HFF-Myc (cell line): ENCODE measurements at regions not wholly inside any gene's neighbourhood (a gene's known extent, or its start where the extent isn't known, plus 50 kb on each side); places are given as distances from the start of the nearest gene placed in this dataset.

Experiments used
- DNase-seq: peaks from one replicate; pipeline ENCODE4 v3.0.0-alpha.2; 2011; ENCODE audit warnings: low read depth; ENCODE audit errors: extremely low read depth
- H3K4me3 ChIP-seq: replicated peaks from 2 replicates; pipeline ENCODE4 v1.5.1; 2011; ENCODE audit warnings: low read depth, mild to moderate bottlenecking, control low read depth, low read length
- TF ChIP-seq, protein P1 (sequence below): IDR thresholded peaks from 2 replicates; pipeline ENCODE4 v1.5.1; 2012; ENCODE audit warnings: mild to moderate bottlenecking, low read depth, low read length, control low read depth; ENCODE audit errors: missing control alignments

DNA sequence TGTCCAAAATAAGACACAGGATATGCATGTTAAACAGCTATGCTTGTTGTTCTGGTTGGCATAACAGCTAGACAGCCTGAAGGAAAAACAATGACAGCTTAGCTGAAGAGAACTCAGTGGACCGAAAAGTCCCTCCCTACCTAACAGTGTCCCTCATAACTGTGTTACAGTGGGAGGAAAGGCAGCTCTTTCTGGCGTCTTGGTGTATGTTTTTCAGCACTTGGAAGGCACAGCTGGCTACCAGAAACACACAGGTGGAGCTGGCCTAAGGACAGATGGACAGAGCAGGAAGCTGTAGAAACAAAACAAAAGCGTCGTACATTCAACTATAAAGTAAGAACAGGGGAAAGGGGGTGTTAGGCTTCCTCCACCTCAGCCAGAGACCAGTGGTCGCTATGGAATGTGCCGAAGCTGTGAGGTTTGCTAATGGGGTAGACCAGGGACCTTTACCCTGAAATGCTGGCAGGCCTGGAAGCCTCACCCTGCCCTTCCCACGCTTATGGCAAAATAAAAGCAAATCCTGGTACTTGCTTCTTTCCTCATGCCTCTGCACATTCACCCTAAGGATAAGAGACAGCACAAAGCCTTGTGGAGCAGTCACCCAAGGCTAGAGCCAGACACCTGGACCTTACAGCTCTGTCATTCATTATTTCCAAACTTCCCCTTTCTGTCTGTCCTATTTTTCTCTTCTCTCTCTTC lies 103.5 kb upstream of the TRIB2 start:
- no peak for DNase-seq
- H3K4me3 ChIP-seq: no peak overlapping the region
- TF ChIP-seq, protein P1, sequence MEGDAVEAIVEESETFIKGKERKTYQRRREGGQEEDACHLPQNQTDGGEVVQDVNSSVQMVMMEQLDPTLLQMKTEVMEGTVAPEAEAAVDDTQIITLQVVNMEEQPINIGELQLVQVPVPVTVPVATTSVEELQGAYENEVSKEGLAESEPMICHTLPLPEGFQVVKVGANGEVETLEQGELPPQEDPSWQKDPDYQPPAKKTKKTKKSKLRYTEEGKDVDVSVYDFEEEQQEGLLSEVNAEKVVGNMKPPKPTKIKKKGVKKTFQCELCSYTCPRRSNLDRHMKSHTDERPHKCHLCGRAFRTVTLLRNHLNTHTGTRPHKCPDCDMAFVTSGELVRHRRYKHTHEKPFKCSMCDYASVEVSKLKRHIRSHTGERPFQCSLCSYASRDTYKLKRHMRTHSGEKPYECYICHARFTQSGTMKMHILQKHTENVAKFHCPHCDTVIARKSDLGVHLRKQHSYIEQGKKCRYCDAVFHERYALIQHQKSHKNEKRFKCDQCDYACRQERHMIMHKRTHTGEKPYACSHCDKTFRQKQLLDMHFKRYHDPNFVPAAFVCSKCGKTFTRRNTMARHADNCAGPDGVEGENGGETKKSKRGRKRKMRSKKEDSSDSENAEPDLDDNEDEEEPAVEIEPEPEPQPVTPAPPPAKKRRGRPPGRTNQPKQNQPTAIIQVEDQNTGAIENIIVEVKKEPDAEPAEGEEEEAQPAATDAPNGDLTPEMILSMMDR: no peak

DNA sequence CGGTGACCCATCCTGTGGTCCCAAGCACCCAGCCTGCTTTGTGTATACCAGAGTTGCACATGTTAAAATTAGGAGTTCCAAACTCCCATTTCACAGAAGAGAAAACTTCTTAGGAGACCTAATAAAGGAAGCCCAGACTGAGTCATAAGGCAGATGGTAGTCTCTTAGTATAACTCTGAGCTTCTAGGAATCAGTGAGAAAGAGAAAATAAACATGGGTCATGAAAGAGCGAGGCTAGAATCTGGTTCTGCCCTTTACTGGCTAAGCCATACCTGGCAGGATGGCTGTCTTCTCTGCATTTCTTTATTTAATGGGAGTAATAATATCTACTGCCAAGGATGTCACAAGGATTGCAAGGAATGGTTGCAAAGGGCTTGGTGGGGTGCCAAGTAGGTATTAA lies 101.2 kb upstream of the TRIB2 start:
- no peak overlapping the region for H3K4me3 ChIP-seq
- no peak for DNase-seq
- TF ChIP-seq, protein P1: no peak

DNA sequence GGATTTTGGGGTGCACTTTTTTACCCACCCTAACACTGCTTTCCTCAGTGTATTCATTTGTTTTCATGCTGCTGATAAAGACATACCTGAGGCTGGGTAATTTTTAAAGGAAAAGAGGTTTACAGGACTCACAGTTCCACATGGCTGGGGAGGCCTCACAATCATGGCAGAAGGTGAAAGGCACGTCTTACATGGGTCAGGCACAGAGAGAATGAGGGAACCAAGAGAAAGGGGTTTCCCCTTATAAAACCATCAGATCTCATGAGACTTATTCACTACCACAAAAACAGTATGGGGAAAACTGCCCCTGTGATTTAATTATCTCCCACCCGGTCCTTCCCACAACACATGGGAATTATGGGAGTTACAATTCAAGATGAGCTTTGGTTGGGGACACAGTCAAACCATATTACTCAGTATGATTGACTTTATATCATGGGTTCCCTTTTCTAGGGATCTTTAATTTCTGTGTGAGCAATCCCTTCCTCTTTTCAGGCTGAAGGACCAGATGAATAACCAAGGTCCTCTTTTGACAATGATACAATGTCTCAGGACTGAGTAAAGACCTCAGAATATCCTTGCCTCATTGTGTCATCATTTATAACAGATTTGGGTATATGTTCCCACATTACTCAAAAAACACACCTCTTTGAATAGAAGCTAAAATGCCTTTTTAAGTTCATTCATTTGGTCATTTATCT lies 100.1 kb upstream of the TRIB2 start:
- TF ChIP-seq, protein P1: no peak
- no peak overlapping the region for H3K4me3 ChIP-seq
- DNase-seq: no peak

DNA sequence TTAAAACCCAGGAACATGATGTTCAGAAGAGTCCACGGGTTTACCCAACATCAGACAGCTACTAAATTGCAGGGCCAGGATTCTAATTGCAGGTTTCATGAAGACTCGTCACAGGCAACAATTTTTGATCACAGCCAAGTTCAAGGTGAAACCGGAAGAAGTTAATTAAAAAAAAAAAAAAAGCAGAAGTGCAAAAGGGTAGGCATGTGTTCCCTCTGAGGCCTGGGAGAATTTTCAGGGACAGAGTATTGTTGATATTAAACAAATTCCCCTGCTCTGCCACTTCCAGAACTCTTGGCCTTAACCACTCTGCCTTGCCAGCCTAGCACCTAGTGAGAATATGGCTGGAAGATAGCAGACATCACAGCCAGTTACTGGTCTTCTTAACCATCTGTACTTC lies 99.4 kb upstream of the TRIB2 start:
- no peak overlapping the region for H3K4me3 ChIP-seq
- TF ChIP-seq, protein P1: no peak
- DNase-seq: no peak

DNA sequence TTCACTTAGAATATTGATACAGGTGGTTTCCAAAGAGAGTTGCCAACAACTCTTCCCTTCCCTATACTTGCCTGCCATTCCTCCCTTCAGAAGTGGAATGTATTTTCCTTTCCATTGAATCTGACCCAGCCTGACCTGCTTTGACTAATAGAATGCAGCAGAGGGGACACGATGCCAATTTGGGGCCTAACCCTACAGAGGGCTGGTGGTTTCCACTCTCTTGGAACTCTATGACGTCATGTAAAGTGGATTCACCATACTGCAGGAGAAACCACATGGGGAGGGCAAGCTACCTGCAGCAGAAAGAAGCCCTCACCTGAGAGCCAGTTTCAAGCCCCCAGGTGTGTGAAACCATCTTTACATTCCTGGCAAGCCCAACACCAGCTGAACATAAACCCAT lies 98.9 kb upstream of the TRIB2 start:
- TF ChIP-seq, protein P1: no peak
- no peak for DNase-seq

DNA sequence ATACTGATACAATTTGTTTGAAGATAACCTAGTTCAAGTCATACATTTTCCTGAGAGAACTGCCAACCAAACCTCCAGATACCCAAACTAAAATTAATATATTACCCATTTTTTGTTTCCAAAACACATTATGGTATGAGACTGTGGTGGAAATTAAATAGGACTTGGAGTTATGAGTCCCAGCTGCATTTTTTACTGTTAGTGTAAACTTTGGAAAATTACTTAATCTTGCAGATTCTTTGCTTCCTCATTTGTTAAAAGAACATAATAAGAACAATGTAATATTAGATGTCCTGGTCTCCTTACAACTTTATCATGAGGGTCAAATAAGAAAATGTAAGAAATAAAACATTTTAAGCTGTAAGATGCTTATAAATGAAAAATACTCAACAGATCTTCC lies 98.2 kb upstream of the TRIB2 start:
- TF ChIP-seq, protein P1: no peak
- DNase-seq: no peak
- no peak overlapping the region for H3K4me3 ChIP-seq

More for the DNA sequence above, 98.9 kb upstream of the TRIB2 start:
- no peak overlapping the region for H3K4me3 ChIP-seq

DNA sequence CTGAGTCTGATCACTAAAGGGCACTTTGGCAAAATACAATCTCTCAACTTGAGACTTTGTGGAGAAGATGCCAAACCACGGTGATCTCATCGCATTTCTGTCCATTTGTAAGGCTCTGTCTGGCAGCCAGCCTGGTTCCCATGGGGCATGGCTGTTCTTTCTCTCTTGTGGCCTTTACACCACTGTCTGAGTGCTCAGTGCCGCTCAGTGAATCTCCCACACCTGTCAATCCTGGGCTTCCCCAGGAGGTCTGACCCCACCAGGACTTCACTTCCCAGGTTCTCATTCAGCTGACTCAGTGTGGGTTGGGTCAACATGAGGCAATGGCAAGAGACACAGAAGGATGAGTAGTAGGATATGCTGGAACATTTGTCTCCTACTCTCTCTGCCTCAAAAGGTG lies 96.8 kb upstream of the TRIB2 start:
- TF ChIP-seq, protein P1: no peak
- no peak overlapping the region for H3K4me3 ChIP-seq
- DNase-seq: no peak
